Hepatocyte (in vitro differentiated cells): ENCODE measurements at regions not wholly inside any gene's neighbourhood (a gene's known extent, or its start where the extent isn't known, plus 50 kb on each side); places are given as distances from the start of the nearest gene placed in this dataset.

Experiments used
- EZH2 ChIP-seq: fragments of 200-600 bp; sonication (generic); IDR thresholded peaks from 2 replicates; pipeline ENCODE4 v1.6.1; 2016; ENCODE audit warnings: antibody characterized with exemption, mild to moderate bottlenecking, borderline replicate concordance
- EZH2phosphoT487 ChIP-seq: fragments of 200-600 bp; sonication (generic); IDR thresholded peaks from one replicate; pipeline ENCODE4 v1.6.1; 2018; ENCODE audit warnings: antibody characterized with exemption, mild to moderate bottlenecking, low read depth, moderate library complexity; ENCODE audit not compliant: unreplicated experiment, severe bottlenecking
- TF ChIP-seq, protein P1 (sequence below): fragments of 200-600 bp; sonication (generic); IDR thresholded peaks from 2 replicates; pipeline ENCODE4 v1.5.1; 2016; ENCODE audit warnings: antibody characterized with exemption, mild to moderate bottlenecking; ENCODE audit not compliant: poor library complexity

DNA sequence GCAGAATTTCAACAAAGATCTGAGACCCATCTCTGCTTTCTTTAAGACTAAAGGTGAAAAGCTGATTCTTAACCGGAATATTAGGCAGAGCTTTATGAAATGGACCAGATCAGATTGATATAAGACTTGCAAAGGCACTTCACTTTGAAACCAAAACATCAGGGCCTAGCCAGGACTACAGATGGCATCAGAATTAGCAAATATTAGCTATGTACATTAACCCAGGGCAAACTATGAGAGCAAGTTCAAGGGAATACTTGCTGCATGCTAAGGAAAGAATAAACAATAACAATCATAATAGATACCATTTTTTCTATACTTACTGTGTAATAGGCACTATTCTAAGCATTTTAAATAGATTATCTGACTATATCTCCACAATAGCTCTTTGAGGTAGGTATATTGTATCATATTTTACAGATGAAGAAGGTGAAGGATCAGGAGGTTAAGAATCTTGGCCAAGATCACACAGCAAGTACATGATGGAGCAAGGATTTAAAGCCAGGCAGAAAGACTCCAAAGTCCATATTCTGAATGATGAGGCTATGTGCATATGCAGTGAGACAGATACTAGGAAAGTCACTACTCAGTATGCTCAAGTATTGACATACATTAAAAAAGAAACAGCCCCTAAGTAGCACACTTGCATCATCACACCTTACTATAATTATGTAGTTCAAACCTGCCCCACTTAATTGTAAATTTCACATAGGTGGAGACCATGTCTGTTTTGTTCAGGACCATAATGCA, 209.3 kb upstream of the PKN2 start:
- TF ChIP-seq, protein P1, sequence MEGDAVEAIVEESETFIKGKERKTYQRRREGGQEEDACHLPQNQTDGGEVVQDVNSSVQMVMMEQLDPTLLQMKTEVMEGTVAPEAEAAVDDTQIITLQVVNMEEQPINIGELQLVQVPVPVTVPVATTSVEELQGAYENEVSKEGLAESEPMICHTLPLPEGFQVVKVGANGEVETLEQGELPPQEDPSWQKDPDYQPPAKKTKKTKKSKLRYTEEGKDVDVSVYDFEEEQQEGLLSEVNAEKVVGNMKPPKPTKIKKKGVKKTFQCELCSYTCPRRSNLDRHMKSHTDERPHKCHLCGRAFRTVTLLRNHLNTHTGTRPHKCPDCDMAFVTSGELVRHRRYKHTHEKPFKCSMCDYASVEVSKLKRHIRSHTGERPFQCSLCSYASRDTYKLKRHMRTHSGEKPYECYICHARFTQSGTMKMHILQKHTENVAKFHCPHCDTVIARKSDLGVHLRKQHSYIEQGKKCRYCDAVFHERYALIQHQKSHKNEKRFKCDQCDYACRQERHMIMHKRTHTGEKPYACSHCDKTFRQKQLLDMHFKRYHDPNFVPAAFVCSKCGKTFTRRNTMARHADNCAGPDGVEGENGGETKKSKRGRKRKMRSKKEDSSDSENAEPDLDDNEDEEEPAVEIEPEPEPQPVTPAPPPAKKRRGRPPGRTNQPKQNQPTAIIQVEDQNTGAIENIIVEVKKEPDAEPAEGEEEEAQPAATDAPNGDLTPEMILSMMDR = no peak
- no peak for TF ChIP-seq EZH2phosphoT487
- no peak for TF ChIP-seq EZH2
